Fibroblast of skin of right quadriceps (primary cell): ENCODE measurements at regions not wholly inside any gene's neighbourhood (a gene's known extent, or its start where the extent isn't known, plus 50 kb on each side); places are given as distances from the start of the nearest gene placed in this dataset.

Source experiments
- DNase-seq: peaks from one replicate; pipeline ENCODE4 v3.0.0-alpha.2; 2013

GRCh38 chr6:21431526-21431925, 162.0 kb upstream of the SOX4 start:
- DNase-seq = no peak

- no peak for DNase-seq
These were observed 156.9 kb upstream of the SOX4 start for GRCh38 chr6:21436625-21437024.

- DNase-seq = peak; percentile 32
These were observed 156.0 kb upstream of the SOX4 start for GRCh38 chr6:21437581-21437980.

- DNase-seq = peak; percentile 20
These were observed 155.1 kb upstream of the SOX4 start for GRCh38 chr6:21438237-21438985.

GRCh38 chr6:21438986-21439352, 154.6 kb upstream of the SOX4 start:
- DNase-seq = no peak

GRCh38 chr6:21441386-21441785, 152.2 kb upstream of the SOX4 start:
- peak; percentile 14 for DNase-seq

GRCh38 chr6:21442874-21443273, 150.7 kb upstream of the SOX4 start:
- DNase-seq = no peak

GRCh38 chr6:21444711-21445260, 148.8 kb upstream of the SOX4 start:
- DNase-seq = no peak

- DNase-seq = no peak
These were observed 145.6 kb upstream of the SOX4 start for GRCh38 chr6:21447987-21448386.

GRCh38 chr6:21448485-21449109, 145.0 kb upstream of the SOX4 start:
- DNase-seq = no peak

- no peak for DNase-seq
These were observed 143.4 kb upstream of the SOX4 start for GRCh38 chr6:21450149-21450548.

GRCh38 chr6:21450628-21451027, 142.9 kb upstream of the SOX4 start:
- DNase-seq = no peak

GRCh38 chr6:21451546-21452013, 142.0 kb upstream of the SOX4 start:
- DNase-seq = no peak

- no peak for DNase-seq
These were observed 139.3 kb upstream of the SOX4 start for GRCh38 chr6:21454262-21454661.

GRCh38 chr6:21455071-21455470, 138.5 kb upstream of the SOX4 start:
- DNase-seq = no peak

GRCh38 chr6:21457647-21458046, 135.9 kb upstream of the SOX4 start:
- DNase-seq = no peak

GRCh38 chr6:21459641-21460040, 133.9 kb upstream of the SOX4 start:
- DNase-seq = no peak

GRCh38 chr6:21461844-21462518, 131.6 kb upstream of the SOX4 start:
- DNase-seq = no peak

- no peak for DNase-seq
These were observed 131.1 kb upstream of the SOX4 start for GRCh38 chr6:21462519-21462852.

GRCh38 chr6:21467091-21467490, 126.5 kb upstream of the SOX4 start:
- no peak for DNase-seq

GRCh38 chr6:21468461-21468860, 125.1 kb upstream of the SOX4 start:
- no peak for DNase-seq

GRCh38 chr6:21469213-21469612, 124.3 kb upstream of the SOX4 start:
- DNase-seq = no peak

- no peak for DNase-seq
These were observed 117.4 kb upstream of the SOX4 start for GRCh38 chr6:21476112-21476511.

GRCh38 chr6:21478411-21478810, 115.1 kb upstream of the SOX4 start:
- DNase-seq = no peak
